GM19351 (cell line): ENCODE measurements at regions not wholly inside any gene's neighbourhood (a gene's known extent, or its start where the extent isn't known, plus 50 kb on each side); places are given as distances from the start of the nearest gene placed in this dataset.

Experiments
- ATAC-seq: cut with Tn5 transposase; IDR thresholded peaks from one replicate; pipeline ENCODE4 v1.9.1; 2021; ENCODE audit warnings: mild to moderate bottlenecking, moderate library complexity; ENCODE audit not compliant: unreplicated experiment

DNA sequence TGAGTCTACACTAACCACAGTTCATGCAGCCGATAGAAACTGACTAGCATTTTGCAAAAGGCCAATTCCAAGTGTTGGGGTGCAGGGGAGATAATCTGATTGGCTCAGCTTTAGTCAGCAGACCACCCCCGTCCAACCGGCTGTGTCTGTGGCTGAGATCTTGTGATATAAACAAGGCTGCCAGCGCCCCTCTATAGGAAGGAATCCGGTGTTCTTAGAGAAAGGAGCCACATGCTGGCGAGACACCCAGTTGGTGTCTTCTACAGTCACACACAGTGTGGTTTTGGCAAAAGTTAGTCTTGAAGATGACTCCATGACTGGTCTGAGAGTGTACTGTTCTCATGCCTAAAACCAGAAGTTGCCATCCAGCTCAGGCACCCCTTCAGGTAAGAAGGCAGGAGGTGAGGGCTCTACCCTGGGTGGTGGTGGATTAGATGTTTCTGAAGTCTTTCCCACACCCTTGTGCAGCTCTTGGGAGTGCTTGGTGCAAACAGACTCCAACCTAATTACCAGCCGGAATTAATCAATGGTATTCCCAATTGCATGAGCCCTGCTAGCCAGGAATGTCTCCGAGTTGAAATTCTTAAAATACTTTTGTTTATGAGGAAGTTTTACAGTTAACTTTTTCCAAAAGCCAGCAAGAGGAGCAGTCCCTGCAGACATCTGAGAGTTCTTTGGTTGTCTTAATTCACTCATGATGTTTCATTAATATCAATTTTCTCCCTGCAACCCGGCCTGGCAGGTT lies 172.3 kb upstream of the IRX6 start:
- no peak for ATAC-seq

GRCh38 chr16:55152875-55153390 lies 171.1 kb upstream of the IRX6 start:
- no peak for ATAC-seq

DNA sequence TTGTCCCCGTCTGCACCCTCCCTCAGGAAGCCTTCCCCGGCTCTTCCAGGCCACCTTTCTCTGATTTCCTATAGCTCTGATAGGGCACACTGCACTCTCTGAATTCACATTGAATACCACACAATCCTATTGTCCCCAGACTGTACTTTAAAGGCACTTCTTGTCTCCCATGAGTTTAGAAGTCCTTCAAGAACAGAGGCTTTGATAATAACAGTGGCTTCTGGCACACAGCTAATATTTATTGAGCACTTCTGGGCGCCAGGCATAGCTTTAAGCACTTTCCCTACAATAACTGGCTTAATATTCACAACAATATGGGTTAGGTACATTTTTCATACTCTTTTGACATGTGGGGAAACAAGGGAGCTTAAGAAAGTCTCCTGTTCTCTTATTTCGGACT lies 169.7 kb upstream of the IRX6 start:
- ATAC-seq = no peak

DNA sequence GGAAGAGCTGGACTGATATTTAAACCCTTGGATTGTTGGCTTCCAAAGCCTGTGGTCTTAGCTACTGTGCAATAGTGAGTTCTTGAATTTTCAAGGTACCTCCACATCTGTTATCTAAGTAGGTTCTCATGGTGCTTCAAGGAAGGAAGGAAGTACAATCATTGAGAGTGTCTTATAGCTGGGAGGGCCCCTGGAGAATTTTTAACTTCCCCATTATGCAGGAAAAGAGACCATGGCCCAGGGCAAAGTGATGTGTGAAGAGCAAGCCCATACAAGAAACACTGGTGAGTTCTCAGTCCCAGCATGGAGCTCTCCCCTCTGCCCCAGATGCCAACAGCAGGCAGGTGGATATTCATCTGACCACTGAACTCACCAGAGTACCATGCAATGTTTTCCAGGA lies 169.0 kb upstream of the IRX6 start:
- ATAC-seq = no peak

GRCh38 chr16:55155815-55156214 lies 168.2 kb upstream of the IRX6 start:
- ATAC-seq = no peak

GRCh38 chr16:55169780-55170179 lies 154.2 kb upstream of the IRX6 start:
- ATAC-seq = no peak

GRCh38 chr16:55171241-55171640 lies 152.8 kb upstream of the IRX6 start:
- no peak for ATAC-seq

GRCh38 chr16:55175389-55175788 lies 148.6 kb upstream of the IRX6 start:
- no peak for ATAC-seq

DNA sequence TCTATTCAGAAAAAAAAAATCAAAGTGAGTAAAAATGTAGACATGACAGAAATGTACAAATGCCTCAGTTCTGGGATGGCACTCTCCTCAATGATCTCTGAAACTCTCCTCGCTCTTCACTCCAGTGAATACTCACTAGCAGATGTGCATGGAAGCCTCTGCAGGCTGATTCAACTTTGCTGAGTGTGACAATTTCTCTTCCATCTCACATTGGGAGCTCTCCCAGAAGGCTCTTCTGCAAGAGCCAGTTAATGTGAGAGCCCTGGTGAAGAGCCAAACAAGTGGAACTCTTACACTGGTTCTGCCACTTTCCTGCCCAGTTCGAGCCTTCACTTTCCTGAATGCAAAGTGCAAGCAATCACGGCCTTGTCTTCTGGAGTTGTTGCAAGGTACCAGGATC lies 147.1 kb upstream of the IRX6 start:
- no peak for ATAC-seq

DNA sequence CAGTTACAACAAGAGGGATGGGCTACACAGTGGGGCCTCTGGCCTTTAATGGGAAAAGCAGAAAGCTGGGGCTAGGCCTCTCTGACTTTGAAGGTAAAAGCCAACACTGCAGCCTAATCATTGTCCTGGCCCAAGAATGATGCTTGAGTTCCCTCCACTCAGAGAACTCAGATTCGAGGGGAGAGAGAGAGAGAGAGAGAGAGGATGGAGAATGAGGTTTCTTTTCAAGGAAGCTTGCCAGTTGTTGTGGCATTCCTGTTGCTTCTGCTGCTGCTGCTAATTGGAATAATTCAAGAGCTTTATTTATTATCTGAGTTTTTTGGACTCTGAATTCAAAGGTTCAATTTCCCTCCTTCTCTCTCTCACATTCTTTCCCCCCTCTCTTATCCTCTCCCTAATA lies 144.6 kb upstream of the IRX6 start:
- ATAC-seq = no peak

DNA sequence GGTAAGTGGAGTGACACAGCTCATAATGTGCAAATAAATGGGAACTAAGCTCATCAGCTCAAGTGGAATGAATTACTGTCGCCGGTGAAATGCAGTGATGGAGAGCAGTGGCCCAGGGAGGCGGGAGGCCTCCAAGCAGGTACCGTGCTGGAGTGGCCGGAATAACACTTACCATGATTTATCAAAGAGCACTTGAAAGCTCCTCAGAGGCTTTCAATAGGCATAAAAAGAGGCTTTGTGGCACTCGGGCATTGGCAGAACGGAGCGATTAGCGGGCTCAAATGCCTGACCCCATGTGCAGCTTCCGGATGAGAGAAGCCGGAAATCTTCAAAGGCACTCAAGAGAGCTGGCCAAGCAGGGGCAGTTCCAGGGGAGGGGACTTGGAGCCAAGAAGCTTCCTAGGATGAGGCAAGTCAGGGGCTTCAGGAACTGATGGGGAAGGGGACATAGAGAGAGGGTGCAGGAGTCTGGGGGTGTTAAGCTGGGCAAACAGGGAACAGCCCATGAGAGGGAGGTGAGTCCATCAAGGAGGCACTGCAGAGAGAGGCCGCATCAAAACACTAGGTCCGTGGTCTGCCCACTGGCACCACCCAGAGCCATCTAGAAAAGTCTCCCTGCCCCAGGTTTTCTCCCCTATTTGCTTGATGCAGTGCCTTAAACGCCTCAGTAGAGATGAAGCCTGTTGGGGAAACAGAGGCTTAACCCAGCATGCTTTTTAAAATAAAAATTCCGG lies 144.0 kb upstream of the IRX6 start:
- ATAC-seq = no peak

GRCh38 chr16:55184052-55184451 lies 140.0 kb upstream of the IRX6 start:
- no peak for ATAC-seq

GRCh38 chr16:55184619-55185018 lies 139.4 kb upstream of the IRX6 start:
- ATAC-seq = no peak

DNA sequence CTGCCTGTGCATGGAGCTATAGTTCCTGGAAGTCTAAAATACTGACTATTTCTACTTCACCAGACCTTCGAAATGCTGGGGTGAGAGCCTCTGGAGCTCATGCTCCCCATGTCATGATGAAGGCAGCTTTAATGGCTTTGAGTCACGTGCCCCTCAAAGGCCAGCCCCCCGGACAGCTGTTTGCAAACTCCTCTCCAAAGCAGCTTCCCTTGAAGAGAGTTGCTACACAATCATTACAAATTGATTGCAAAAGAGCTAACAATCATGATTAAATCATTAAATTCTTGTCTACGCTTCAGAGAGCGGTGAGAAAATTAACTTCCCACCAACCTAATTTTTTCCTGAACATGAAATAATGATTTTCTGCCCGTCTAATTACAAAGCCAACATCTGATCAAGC lies 134.8 kb upstream of the IRX6 start:
- no peak for ATAC-seq

DNA sequence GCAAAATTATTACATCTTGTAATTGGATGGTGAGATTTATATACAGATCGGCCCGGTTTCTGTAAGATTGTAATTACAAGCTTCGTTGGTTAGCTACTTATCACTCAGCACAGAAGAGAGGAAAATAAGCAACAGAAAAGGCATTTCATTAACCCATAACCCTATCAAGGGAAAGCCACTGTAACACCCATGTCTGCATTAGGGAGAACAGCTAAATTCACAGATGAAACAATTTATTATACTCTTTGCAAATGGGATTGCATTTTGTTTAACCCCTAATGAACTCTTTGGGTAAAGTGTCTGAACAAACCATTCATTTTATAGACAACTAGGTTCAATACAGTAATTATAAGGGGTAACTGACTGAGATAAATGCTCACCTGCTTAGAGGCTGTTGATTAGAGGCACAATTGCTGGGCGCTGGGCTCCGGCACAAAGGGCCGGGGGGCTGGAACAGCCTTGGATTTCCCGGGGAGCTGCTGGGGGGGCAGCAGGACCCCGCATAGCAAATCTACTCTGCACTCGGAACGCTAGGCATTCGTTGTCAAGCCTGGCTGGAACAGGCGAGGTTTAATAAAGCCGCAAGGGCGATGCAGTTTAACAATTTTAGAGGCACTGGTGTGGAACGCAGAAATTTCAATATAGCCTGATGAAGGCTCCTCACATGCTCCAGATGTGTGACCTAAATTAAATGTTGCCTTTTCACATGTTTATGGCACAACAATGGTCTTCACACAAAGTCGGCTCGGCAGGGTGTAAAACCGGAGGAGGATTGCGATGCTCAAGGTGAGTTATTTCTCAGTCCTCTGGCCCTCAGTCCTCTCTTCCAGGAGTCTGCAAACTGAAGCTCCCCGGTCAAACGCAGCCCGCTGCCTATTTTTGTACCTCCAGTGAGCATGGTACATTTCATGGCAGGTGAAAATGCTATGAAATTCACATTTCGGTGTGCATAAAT lies 134.0 kb upstream of the IRX6 start:
- no peak for ATAC-seq

DNA sequence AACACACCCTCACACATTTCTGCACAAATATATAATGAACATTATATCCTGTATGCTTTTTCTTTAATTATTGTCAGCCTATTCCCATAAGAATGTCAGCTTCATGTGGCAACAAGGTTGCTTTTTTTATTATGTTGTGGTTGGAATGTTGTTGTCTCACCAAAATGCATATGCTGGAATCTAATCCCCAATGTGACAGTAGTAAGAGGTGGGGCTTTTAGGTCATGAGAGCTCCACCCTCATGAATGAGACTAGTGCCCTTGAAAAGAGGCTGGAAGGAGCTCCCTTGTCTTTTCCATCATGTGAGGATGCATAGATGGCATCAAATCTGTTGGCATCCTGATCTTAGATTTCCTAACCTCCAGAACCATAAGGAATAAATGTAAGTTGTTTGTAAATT lies 131.3 kb upstream of the IRX6 start:
- no peak for ATAC-seq

DNA sequence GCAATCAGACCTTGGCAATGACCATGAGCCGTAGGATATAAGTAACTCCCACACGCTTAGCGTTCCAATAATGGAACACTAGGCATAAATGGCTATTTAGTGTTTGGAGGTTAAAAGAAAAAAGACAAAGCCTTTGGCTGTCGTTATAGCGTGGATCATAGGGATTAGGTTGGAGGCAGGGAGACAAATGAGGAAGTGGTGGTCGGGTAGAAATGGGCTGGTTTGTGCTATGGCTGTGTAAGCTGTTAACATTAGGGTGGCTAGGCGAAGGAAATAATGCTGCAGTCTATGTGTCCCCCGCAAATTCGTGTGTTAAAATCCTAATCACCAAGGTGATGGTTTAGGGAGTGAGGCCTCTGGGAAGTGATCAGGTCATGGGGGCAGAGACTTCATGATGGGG lies 120.4 kb upstream of the IRX6 start:
- ATAC-seq = no peak

DNA sequence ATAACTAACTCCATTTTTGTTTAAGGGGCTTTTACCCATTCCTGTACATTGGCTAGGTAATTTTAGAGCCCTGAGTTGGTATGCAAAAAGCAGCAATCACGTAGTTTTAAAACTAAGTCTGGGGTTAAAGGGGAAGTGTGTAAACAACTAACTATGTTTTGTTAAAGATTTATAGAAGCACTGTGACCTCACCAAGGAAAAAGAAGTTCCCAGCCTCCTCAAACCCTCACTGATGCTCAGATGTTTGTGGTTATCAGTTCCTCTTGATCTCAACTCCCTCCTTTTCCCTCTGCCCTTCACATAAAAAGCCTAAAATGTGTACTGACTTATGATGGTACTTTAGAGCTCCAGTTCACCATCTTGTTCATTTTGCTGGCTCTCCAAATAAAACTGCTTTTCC lies 119.9 kb upstream of the IRX6 start:
- no peak for ATAC-seq

DNA sequence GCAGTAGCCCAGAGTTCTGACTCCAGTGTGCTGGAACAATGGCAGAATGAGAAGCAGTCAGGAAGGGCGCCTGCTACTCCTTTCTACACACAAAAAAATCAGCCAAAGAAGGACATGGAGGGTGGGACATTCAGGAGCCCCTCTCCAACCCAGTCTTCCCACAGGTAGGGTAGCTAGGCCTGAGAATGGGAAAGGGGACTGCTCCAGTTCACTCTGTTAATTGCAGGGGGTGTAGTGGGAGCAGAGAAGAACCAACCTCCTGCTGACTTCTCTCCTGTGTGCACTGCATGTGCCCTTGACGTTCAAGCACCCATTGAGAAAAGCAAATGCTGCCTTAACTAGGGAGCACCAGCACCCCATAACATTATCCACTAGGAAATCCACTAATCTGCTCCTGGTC lies 119.1 kb upstream of the IRX6 start:
- no peak for ATAC-seq

GRCh38 chr16:55207693-55208428 lies 116.1 kb upstream of the IRX6 start:
- ATAC-seq = no peak

DNA sequence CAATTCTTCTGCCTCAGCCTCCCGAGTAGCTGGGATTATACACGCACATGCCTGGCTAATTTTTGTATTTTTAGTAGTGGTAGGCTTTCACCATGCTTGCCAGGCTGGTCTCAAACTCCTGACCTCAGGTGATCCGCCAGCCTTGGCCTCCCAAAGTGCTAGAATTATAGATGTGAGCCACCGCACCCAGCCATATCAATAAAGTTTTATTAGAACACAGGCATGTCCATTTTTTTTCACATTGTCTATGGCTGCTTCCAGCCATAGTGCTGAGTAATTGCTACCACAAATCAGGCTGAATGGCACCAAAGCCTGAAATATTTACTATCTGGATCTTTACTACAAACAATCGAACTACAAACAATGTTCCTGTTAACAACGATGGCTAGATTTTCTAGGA lies 114.4 kb upstream of the IRX6 start:
- ATAC-seq = no peak
